H1 (cell line): ENCODE measurements at regions not wholly inside any gene's neighbourhood (a gene's known extent, or its start where the extent isn't known, plus 50 kb on each side); places are given as distances from the start of the nearest gene placed in this dataset.

Experiments
- CTCF ChIA-PET: fragments of 300-600 bp; sonication (Branson Sonifier 250); formaldehyde crosslinking; loops from one replicate; lab custom pipeline; 2021; ENCODE audit not compliant: partially characterized antibody; lab: Charles Lee
- POLR2A ChIA-PET: fragments of 300-600 bp; sonication (Branson Sonifier 250); formaldehyde crosslinking; loops from one replicate; lab custom pipeline; 2021; ENCODE audit warnings: inconsistent platforms; ENCODE audit not compliant: partially characterized antibody; lab: Charles Lee
- DNase-seq, 2 experiments: peaks; one replicate each; pipeline versions ENCODE4 v3.0.0 to v3.0.0-alpha.2; 2010 to 2022; ENCODE audit warnings: low spot score in 2 of 2, low read depth in 1 of 2, mixed read lengths in 1 of 2
- FAIRE-seq: peaks from 2 replicates; lab custom pipeline; 2011; peaks lifted over from hg19 to GRCh38; lab: Jason Lieb, UNC
- H2AFZ ChIP-seq: 2 replicates; pipeline ENCODE4 v1.8.1; 2012; ENCODE audit warnings: low read length, inconsistent platforms
- H2AK5ac ChIP-seq: 2 replicates; pipeline ENCODE4 v1.6.1; 2013; ENCODE audit warnings: low read depth, low read length
- H2BK120ac ChIP-seq: replicated peaks from 2 replicates; pipeline ENCODE3; 2013; ENCODE audit warnings: low read depth, low read length, inconsistent platforms
- H2BK12ac ChIP-seq: 2 replicates; pipeline ENCODE4 v1.6.1; 2013; ENCODE audit warnings: low read depth, low read length
- H2BK15ac ChIP-seq: 2 replicates; pipeline ENCODE4 v1.6.1; 2013; ENCODE audit warnings: low read length
- H2BK20ac ChIP-seq: 2 replicates; pipeline ENCODE4 v1.6.1; 2013; ENCODE audit warnings: low read length
- H2BK5ac ChIP-seq: 2 replicates; pipeline ENCODE4 v1.6.1; 2013; ENCODE audit warnings: low read depth, low read length
- H3K14ac ChIP-seq: 2 replicates; pipeline ENCODE4 v1.6.1; 2013; ENCODE audit warnings: inconsistent platforms; ENCODE audit not compliant: insufficient read length
- H3K18ac ChIP-seq: 2 replicates; pipeline ENCODE4 v1.6.1; 2013; ENCODE audit warnings: low read length; ENCODE audit errors: extremely low read depth
- H3K23ac ChIP-seq: 2 replicates; pipeline ENCODE4 v1.6.1; 2013; ENCODE audit warnings: inconsistent platforms; ENCODE audit not compliant: insufficient read length
- H3K23me2 ChIP-seq: 2 replicates; pipeline ENCODE4 v1.6.1; 2013; ENCODE audit warnings: low read depth, low read length
- H3K27ac ChIP-seq: 2 replicates; pipeline ENCODE4 v1.6.1; 2011; ENCODE audit warnings: low read depth, low read length, inconsistent platforms
- H3K27me3 ChIP-seq, 4 experiments: replicated peaks in 1 of 4; 1 replicate in 1 of 4; 2 replicates in 3 of 4; pipeline versions ENCODE4 v1.6.1 to v1.8.1; 2011 to 2013; ENCODE audit warnings: low read length in 3 of 4, mild to moderate bottlenecking in 3 of 4, inconsistent platforms in 2 of 4, mixed read lengths in 2 of 4, moderate library complexity in 1 of 4; ENCODE audit not compliant: control insufficient read depth in 3 of 4, insufficient read depth in 3 of 4; ENCODE audit errors: extremely low read depth in 1 of 4
- H3K36me3 ChIP-seq, 4 experiments: 2 replicates each; pipeline versions ENCODE4 v1.6.1 to v1.8.1; 2011 to 2013; ENCODE audit warnings: mild to moderate bottlenecking in 4 of 4, low read length in 3 of 4, moderate library complexity in 2 of 4, control low read depth in 1 of 4, inconsistent platforms in 1 of 4; ENCODE audit not compliant: insufficient read depth in 4 of 4, control insufficient read depth in 2 of 4
- H3K4ac ChIP-seq: replicated peaks from 2 replicates; pipeline ENCODE3; 2013; ENCODE audit warnings: low read length, low read depth, mixed read lengths, inconsistent platforms; ENCODE audit not compliant: insufficient read length
- H3K4me1 ChIP-seq, 4 experiments: replicated peaks in 1 of 4; 1 replicate in 1 of 4; 2 replicates in 3 of 4; pipeline versions ENCODE4 v1.6.1 to v1.8.1; 2011 to 2013; ENCODE audit warnings: low read length in 3 of 4, inconsistent platforms in 2 of 4, mixed read lengths in 1 of 4; ENCODE audit not compliant: insufficient read depth in 4 of 4, control insufficient read depth in 3 of 4
- H3K4me2 ChIP-seq, 2 experiments: 2 replicates each; pipeline versions ENCODE4 v1.6.1 to v1.8.1; 2011 to 2013; ENCODE audit warnings: low read depth in 2 of 2, low read length in 2 of 2, control low read depth in 1 of 2, inconsistent platforms in 1 of 2, mild to moderate bottlenecking in 1 of 2; ENCODE audit not compliant: insufficient read depth in 1 of 2
- H3K4me3 ChIP-seq, 4 experiments: fragments of 200-600, 300-600 bp in 1 of 4; sonication (generic), shearing (Covaris generic), sonication (Bioruptor Twin) in 1 of 4; 2 replicates each; pipeline versions ENCODE4 v1.5.1 to v1.8.1; 2011 to 2016; ENCODE audit warnings: low read length in 4 of 4, low read depth in 3 of 4, control low read depth in 2 of 4, inconsistent platforms in 2 of 4, mild to moderate bottlenecking in 2 of 4, mixed read lengths in 1 of 4, moderate library complexity in 1 of 4; ENCODE audit not compliant: insufficient read depth in 2 of 4; ENCODE audit errors: extremely low read depth in 1 of 4
- H3K56ac ChIP-seq: replicated peaks from 2 replicates; pipeline ENCODE3; 2013; ENCODE audit warnings: low read depth, mild to moderate bottlenecking, mixed read lengths, low read length, inconsistent platforms; ENCODE audit not compliant: insufficient read length
- H3K79me1 ChIP-seq: 2 replicates; pipeline ENCODE4 v1.6.1; 2013; ENCODE audit warnings: low read depth, low read length, control low read depth
- H3K79me2 ChIP-seq, 2 experiments: 2 replicates each; pipeline versions ENCODE4 v1.6.1 to v1.8.1; 2012 to 2013; ENCODE audit warnings: low read length in 2 of 2, mild to moderate bottlenecking in 2 of 2, inconsistent platforms in 1 of 2; ENCODE audit not compliant: insufficient read depth in 2 of 2, control insufficient read depth in 1 of 2
- H3K9ac ChIP-seq, 4 experiments: replicated peaks in 1 of 4; 1 replicate in 1 of 4; 2 replicates in 3 of 4; pipeline versions ENCODE4 v1.6.1 to v1.8.1; 2011 to 2013; ENCODE audit warnings: low read depth in 3 of 4, low read length in 3 of 4, control low read depth in 2 of 4, mild to moderate bottlenecking in 2 of 4, moderate library complexity in 2 of 4, inconsistent platforms in 1 of 4; ENCODE audit errors: extremely low read depth in 1 of 4
- H3K9me3 ChIP-seq, 2 experiments: 2 replicates each; pipeline versions ENCODE4 v1.6.1 to v1.8.1; 2012 to 2013; ENCODE audit warnings: mild to moderate bottlenecking in 2 of 2, moderate library complexity in 2 of 2, control low read depth in 1 of 2, inconsistent platforms in 1 of 2, low read depth in 1 of 2, low read length in 1 of 2, mixed read lengths in 1 of 2; ENCODE audit not compliant: insufficient read depth in 2 of 2
- H4K20me1 ChIP-seq, 2 experiments: replicated peaks in 1 of 2; 2 replicates each; pipeline versions ENCODE3 to v1.8.1; 2011 to 2013; ENCODE audit warnings: inconsistent platforms in 2 of 2, low read length in 2 of 2, mild to moderate bottlenecking in 1 of 2; ENCODE audit not compliant: insufficient read depth in 2 of 2, control insufficient read depth in 1 of 2
- H4K5ac ChIP-seq: 2 replicates; pipeline ENCODE4 v1.6.1; 2013; ENCODE audit warnings: low read length, low read depth, mixed read lengths, inconsistent platforms; ENCODE audit not compliant: insufficient read length
- H4K8ac ChIP-seq: 2 replicates; pipeline ENCODE4 v1.8.0; 2013; ENCODE audit warnings: mild to moderate bottlenecking, moderate library complexity, low read length, inconsistent platforms; ENCODE audit not compliant: insufficient read depth; ENCODE audit errors: extremely low read depth
- H4K91ac ChIP-seq: replicated peaks from 2 replicates; pipeline ENCODE3; 2013; ENCODE audit warnings: low read length, mixed read lengths, inconsistent platforms; ENCODE audit not compliant: insufficient read length
- ATF2 ChIP-seq: IDR thresholded peaks from 2 replicates; pipeline ENCODE4 v1.6.1; 2012; ENCODE audit warnings: low read length, inconsistent platforms
- BACH1 ChIP-seq: IDR thresholded peaks from 2 replicates; pipeline ENCODE4 v1.6.1; 2012; ENCODE audit warnings: low read length, improper control_type of control experiment
- CBX8 ChIP-seq: fragments of 300-800, 300-1000 bp; sonication (generic); IDR thresholded peaks from 2 replicates; pipeline ENCODE4 v1.7.1; 2016; ENCODE audit warnings: low read depth, low read length, borderline replicate concordance
- CHD2 ChIP-seq: IDR thresholded peaks from 2 replicates; pipeline ENCODE4 v1.6.1; 2012; ENCODE audit warnings: low read length, improper control_type of control experiment
- CREB1 ChIP-seq: IDR thresholded peaks from 2 replicates; pipeline ENCODE4 v1.6.1; 2012; ENCODE audit warnings: inconsistent platforms
- EP300 ChIP-seq, 2 experiments: IDR thresholded peaks; 1 replicate in 1 of 2; 2 replicates in 1 of 2; pipeline ENCODE4 v1.6.1; 2011 to 2012; ENCODE audit warnings: low read depth in 2 of 2, low read length in 2 of 2, mild to moderate bottlenecking in 2 of 2, borderline replicate concordance in 1 of 2, inconsistent platforms in 1 of 2, moderate library complexity in 1 of 2
- JUN ChIP-seq: IDR thresholded peaks from 2 replicates; pipeline ENCODE4 v1.6.1; 2011; ENCODE audit warnings: low read depth, mild to moderate bottlenecking, improper control_type of control experiment, low read length
- MAFK ChIP-seq: IDR thresholded peaks from 2 replicates; pipeline ENCODE4 v1.6.1; 2012; ENCODE audit warnings: low read depth, mild to moderate bottlenecking, improper control_type of control experiment, low read length
- POLR2A ChIP-seq, 2 experiments: IDR thresholded peaks; 1 replicate in 1 of 2; 2 replicates in 1 of 2; pipeline ENCODE4 v1.6.1; 2011; ENCODE audit warnings: low read depth in 2 of 2, low read length in 2 of 2, mild to moderate bottlenecking in 2 of 2; ENCODE audit errors: control extremely low read depth in 1 of 2
- POLR2AphosphoS5 ChIP-seq: IDR thresholded peaks from 2 replicates; pipeline ENCODE4 v1.6.1; 2011; ENCODE audit warnings: low read depth, low read length
- RBBP5 ChIP-seq: IDR thresholded peaks from 2 replicates; pipeline ENCODE4 v1.7.1; 2012; ENCODE audit warnings: low read depth, mild to moderate bottlenecking, inconsistent platforms, low read length, moderate library complexity, borderline replicate concordance
- SAP30 ChIP-seq: fragments of 300-600 bp; sonication (generic); IDR thresholded peaks from 2 replicates; pipeline ENCODE4 v1.7.1; 2012; ENCODE audit warnings: low read length, moderate library complexity, mild to moderate bottlenecking, inconsistent platforms; ENCODE audit not compliant: insufficient read depth, insufficient replicate concordance
- TAF1 ChIP-seq: IDR thresholded peaks from 2 replicates; pipeline ENCODE4 v1.6.1; 2011; ENCODE audit warnings: mild to moderate bottlenecking, low read depth, low read length
- WGBS, 2 experiments: shearing (Covaris generic) in 1 of 2; methylation state at CpG; one replicate each; pipeline versions ENCODE4 v1.1.6 to v1.1.7; 2013 to 2015; ENCODE audit warnings: low lambda C conversion rate in 2 of 2, mixed read lengths in 2 of 2, inconsistent platforms in 1 of 2, low coverage in 1 of 2, missing lambda C conversion rate in 1 of 2; ENCODE audit not compliant: insufficient replicate concordance in 2 of 2, insufficient coverage in 1 of 2, insufficient read length in 1 of 2; ENCODE audit errors: extremely low coverage in 1 of 2, missing lambda C conversion rate in 1 of 2; 5-methylcytosine and 5-hydroxymethylcytosine counted together

DNA sequence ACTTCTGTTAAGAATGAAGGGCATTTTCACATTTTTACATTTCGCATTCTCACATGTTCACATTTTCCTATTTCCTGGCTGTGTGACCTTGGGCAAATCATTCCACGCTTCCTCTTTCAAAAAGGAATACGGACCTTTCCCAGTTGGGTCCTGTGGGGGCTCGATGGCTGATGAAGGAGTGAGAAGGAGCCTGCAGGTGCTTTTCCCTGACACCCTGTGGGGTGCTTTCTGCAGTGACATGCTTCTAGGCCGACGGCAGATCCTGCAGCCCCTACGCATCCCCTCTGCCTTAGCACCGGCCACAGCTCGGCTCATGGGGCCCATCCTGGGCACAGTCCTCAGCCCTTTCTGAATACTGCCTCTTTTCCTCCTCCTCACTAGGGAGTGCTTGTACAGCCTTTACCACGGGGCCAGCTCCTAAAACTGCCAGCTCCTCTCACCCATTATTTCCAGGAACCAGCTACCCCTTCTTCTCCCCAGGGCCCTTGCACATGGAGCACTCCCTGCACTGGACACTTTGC lies 91.0 kb downstream of the FOXL1 start:
- Histone ChIP-seq H3K79me1 (no peaks in the 10 kb centered on the region), H3K9me3 (peaks cover 0 to 3% of the 10 kb centered on the region in 2 experiments; a peak in 1 of 4 replicates), H3K23ac (no peak overlapping the region), H3K4me1 (peaks cover 3 to 11% (median 5%) of the 10 kb centered on the region in 4 experiments; a peak in 5 of 7 replicates), H2BK5ac (0 out of 2 replicates have a peak overlapping the region, but pooled peaks have one; percentile 52), H3K14ac (no peak overlapping the region), H3K4me2 (no peak overlapping the region), H3K27me3 (no peaks in the 10 kb centered on the region; a peak in 1 of 7 replicates), H4K5ac (no peak overlapping the region), H3K4me3 (no peak overlapping the region), H2AK5ac (no peak overlapping the region), H3K18ac (peak overlapping the region; percentile 48), H3K36me3 (no peaks in the 10 kb centered on the region), H3K4ac (no peak overlapping the region), H3K9ac (no peak overlapping the region), H2BK15ac (no peak overlapping the region), H3K27ac (no peak overlapping the region), H4K91ac (no peak overlapping the region), H2BK120ac (no peak overlapping the region), H3K56ac (no peak overlapping the region), H3K79me2 (no peaks in the 10 kb centered on the region), H4K8ac (no peak overlapping the region), H4K20me1 (no peaks in the 10 kb centered on the region), H2AFZ (0 out of 2 replicates have a peak overlapping the region, but pooled peaks have one; percentile 47), H3K23me2 (peaks cover 9% of the 10 kb centered on the region; the same call in 1 of the 2 replicates), H2BK20ac (no peak overlapping the region; the same call in 1 of the 2 replicates), H2BK12ac (no peak overlapping the region)
- 81% methylated on average over 10 of the region's 10 CpGs; no CpG with 5 or more reads in 1 of the 2 experiments for WGBS, 2 experiments
- no peak for DNase-seq
- ChIA-PET CTCF (no interaction called here), POLR2A (no interaction called here)
- no peak for FAIRE-seq
- no peak for TF ChIP-seq EP300 (IDR thresholded peaks at IDR 0.05; ENCODE audit: borderline replicate concordance in 1 of 2, low read depth in 2 of 2, low read length in 2 of 2)
- TF ChIP-seq SAP30, result no peak
- no peak for TF ChIP-seq BACH1
- no peak for TF ChIP-seq CREB1
- TF ChIP-seq TAF1, result no peak
- TF ChIP-seq ATF2, result no peak
- no peak for TF ChIP-seq MAFK
- no peak for TF ChIP-seq JUN
- no peak for TF ChIP-seq CHD2
- TF ChIP-seq POLR2AphosphoS5, result no peak
- no peak for TF ChIP-seq RBBP5
- TF ChIP-seq POLR2A (IDR thresholded peaks at IDR 0.05; ENCODE audit: control extremely low read depth in 1 of 2, low read depth in 2 of 2, low read length in 2 of 2), result no peak
- no peak for TF ChIP-seq CBX8
